Endodermal cell (in vitro differentiated cells): ENCODE measurements at regions not wholly inside any gene's neighbourhood (a gene's known extent, or its start where the extent isn't known, plus 50 kb on each side); places are given as distances from the start of the nearest gene placed in this dataset.

Experiments used
- DNase-seq: peaks from one replicate; pipeline ENCODE4 v3.0.0-alpha.2; 2017
- H3K27ac ChIP-seq: 2 replicates; pipeline ENCODE4 v1.5.1; 2013; ENCODE audit warnings: mild to moderate bottlenecking, low read depth, low read length, moderate library complexity
- H3K27me3 ChIP-seq: 2 replicates; pipeline ENCODE4 v1.6.1; 2013; ENCODE audit warnings: mild to moderate bottlenecking, low read length, moderate library complexity; ENCODE audit not compliant: insufficient read depth, control insufficient read depth, poor library complexity, severe bottlenecking
- H3K36me3 ChIP-seq: 2 replicates; pipeline ENCODE4 v1.7.0; 2013; ENCODE audit warnings: mild to moderate bottlenecking, low read length, moderate library complexity; ENCODE audit not compliant: control insufficient read depth, insufficient read depth
- H3K4me1 ChIP-seq: one replicate; pipeline ENCODE4 v1.7.0; 2013; ENCODE audit warnings: low read length; ENCODE audit not compliant: control insufficient read depth, insufficient read depth
- H3K4me3 ChIP-seq: 2 replicates; pipeline ENCODE4 v1.5.1; 2013; ENCODE audit warnings: mild to moderate bottlenecking, low read length, moderate library complexity
- H3K9ac ChIP-seq: 2 replicates; pipeline ENCODE4 v1.6.1; 2013; ENCODE audit warnings: mild to moderate bottlenecking, low read length, moderate library complexity; ENCODE audit not compliant: poor library complexity, severe bottlenecking; ENCODE audit errors: extremely low read depth
- H3K9me3 ChIP-seq: 2 replicates; pipeline ENCODE4 v1.6.1; 2013; ENCODE audit warnings: mild to moderate bottlenecking, low read length, moderate library complexity; ENCODE audit not compliant: control insufficient read depth
- H3K27ac Mint-ChIP-seq: 2 replicates; pipeline ENCODE4 v1.8.0; 2020; ENCODE audit warnings: mixed read lengths
- H3K27me3 Mint-ChIP-seq: 2 replicates; pipeline ENCODE4 v1.8.0; 2021; ENCODE audit warnings: mild to moderate bottlenecking, mixed read lengths; ENCODE audit not compliant: insufficient read depth
- H3K36me3 Mint-ChIP-seq: 2 replicates; pipeline ENCODE4 v1.8.0; 2020; ENCODE audit warnings: low read depth, mixed read lengths
- H3K4me1 Mint-ChIP-seq: 2 replicates; pipeline ENCODE4 v1.8.0; 2020; ENCODE audit warnings: mixed read lengths
- H3K4me3 Mint-ChIP-seq: 2 replicates; pipeline ENCODE4 v1.8.0; 2020; ENCODE audit warnings: mild to moderate bottlenecking, moderate library complexity, mixed read lengths
- H3K9me3 Mint-ChIP-seq: 2 replicates; pipeline ENCODE4 v1.8.0; 2020; ENCODE audit warnings: mild to moderate bottlenecking, mixed read lengths
- CTCF ChIP-seq: fragments of 200-600 bp; sonication (generic); conservative IDR thresholded peaks from 2 replicates; pipeline ENCODE4 v1.5.0; 2021; ENCODE audit warnings: antibody characterized with exemption, mild to moderate bottlenecking
- WGBS, 2 experiments: methylation state at CpG; one replicate each; pipeline versions ENCODE4 v1.1.5 to v1.1.7; 2013; ENCODE audit warnings: missing lambda C conversion rate in 2 of 2, mixed read lengths in 1 of 2; ENCODE audit not compliant: insufficient coverage in 1 of 2, insufficient read length in 1 of 2; 5-methylcytosine and 5-hydroxymethylcytosine counted together

GRCh38 chr6:122284848-122285247, 114.6 kb upstream of the HSF2 start:
- no peaks in the 10 kb centered on the region for H3K4me1 Mint-ChIP-seq
- no peaks in the 10 kb centered on the region for H3K27me3 Mint-ChIP-seq
- Histone ChIP-seq H3K9me3 (peaks cover 8% of the 10 kb centered on the region), H3K4me1 (no peaks in the 10 kb centered on the region), H3K36me3 (no peaks in the 10 kb centered on the region), H3K9ac (no peak overlapping the region), H3K27ac (no peak overlapping the region), H3K4me3 (no peak overlapping the region), H3K27me3 (no peaks in the 10 kb centered on the region)
- H3K4me3 Mint-ChIP-seq, result no peak overlapping the region
- 93 to 100% methylated on average over 1 of the region's 1 CpG for WGBS, 2 experiments
- no peak for DNase-seq
- no peak overlapping the region for H3K27ac Mint-ChIP-seq
- no peaks in the 10 kb centered on the region for H3K36me3 Mint-ChIP-seq
- peaks cover 7% of the 10 kb centered on the region for H3K9me3 Mint-ChIP-seq
- TF ChIP-seq CTCF, result no peak

- H3K4me3 ChIP-seq, result no peak overlapping the region
- Mint-ChIP-seq H3K27ac (no peak overlapping the region), H3K4me3 (no peak overlapping the region), H3K36me3 (no peaks in the 10 kb centered on the region), H3K4me1 (no peaks in the 10 kb centered on the region), H3K27me3 (no peaks in the 10 kb centered on the region), H3K9me3 (peaks cover 7% of the 10 kb centered on the region)
- no peaks in the 10 kb centered on the region for H3K4me1 ChIP-seq
- no peak for TF ChIP-seq CTCF
- DNase-seq, result no peak
- H3K9me3 ChIP-seq, result peaks cover 8% of the 10 kb centered on the region
- no peaks in the 10 kb centered on the region for H3K36me3 ChIP-seq
- H3K27me3 ChIP-seq, result no peaks in the 10 kb centered on the region
- H3K27ac ChIP-seq, result no peak overlapping the region
- WGBS, 2 experiments, result 89 to 95% methylated on average over 3 to 4 of the region's 4 CpGs
- H3K9ac ChIP-seq, result no peak overlapping the region
Measured at GRCh38 chr6:122285292-122285913, 114.0 kb upstream of the HSF2 start.

GRCh38 chr6:122286512-122286911, 112.9 kb upstream of the HSF2 start:
- H3K27me3 Mint-ChIP-seq, result no peaks in the 10 kb centered on the region
- Histone ChIP-seq H3K4me1 (no peaks in the 10 kb centered on the region), H3K9ac (no peak overlapping the region), H3K36me3 (no peaks in the 10 kb centered on the region), H3K27ac (no peak overlapping the region), H3K9me3 (peaks cover 8% of the 10 kb centered on the region), H3K27me3 (no peaks in the 10 kb centered on the region), H3K4me3 (no peak overlapping the region)
- H3K9me3 Mint-ChIP-seq, result peaks cover 2% of the 10 kb centered on the region
- H3K4me3 Mint-ChIP-seq, result no peak overlapping the region
- no peaks in the 10 kb centered on the region for H3K36me3 Mint-ChIP-seq
- H3K27ac Mint-ChIP-seq, result no peak overlapping the region
- DNase-seq, result no peak
- H3K4me1 Mint-ChIP-seq, result no peaks in the 10 kb centered on the region
- TF ChIP-seq CTCF, result no peak
